Esophagus muscularis mucosa (tissue), 4 donors: ENCODE measurements at regions not wholly inside any gene's neighbourhood (a gene's known extent, or its start where the extent isn't known, plus 50 kb on each side); places are given as distances from the start of the nearest gene placed in this dataset.

ENCODE experiments used
- EP300 ChIP-seq: sonication (generic); formaldehyde crosslinking; IDR thresholded peaks from one replicate; pipeline ENCODE4 v1.6.1; 2017; ENCODE audit warnings: antibody characterized with exemption
- POLR2A ChIP-seq: fragments of 450-650 bp; IDR thresholded peaks from one replicate; pipeline ENCODE4 v1.6.1; 2017; ENCODE audit warnings: antibody characterized with exemption, moderate library complexity, mild to moderate bottlenecking, low read depth
- POLR2AphosphoS5 ChIP-seq, 2 donors: sonication (generic); formaldehyde crosslinking; IDR thresholded peaks; one replicate each; pipeline ENCODE4 v1.6.1; 2017; ENCODE audit warnings: antibody characterized with exemption in 2 of 2
- TF ChIP-seq, protein P1 (sequence below), 3 experiments: fragments of 200-600 bp in 2 of 3; fragments of 450-650 bp in 1 of 3; sonication (generic) in 2 of 3; IDR thresholded peaks; one replicate each; pipeline ENCODE4 v1.5.1; 2017 to 2019; ENCODE audit warnings: antibody characterized with exemption in 3 of 3, mild to moderate bottlenecking in 2 of 3, moderate library complexity in 1 of 3

DNA sequence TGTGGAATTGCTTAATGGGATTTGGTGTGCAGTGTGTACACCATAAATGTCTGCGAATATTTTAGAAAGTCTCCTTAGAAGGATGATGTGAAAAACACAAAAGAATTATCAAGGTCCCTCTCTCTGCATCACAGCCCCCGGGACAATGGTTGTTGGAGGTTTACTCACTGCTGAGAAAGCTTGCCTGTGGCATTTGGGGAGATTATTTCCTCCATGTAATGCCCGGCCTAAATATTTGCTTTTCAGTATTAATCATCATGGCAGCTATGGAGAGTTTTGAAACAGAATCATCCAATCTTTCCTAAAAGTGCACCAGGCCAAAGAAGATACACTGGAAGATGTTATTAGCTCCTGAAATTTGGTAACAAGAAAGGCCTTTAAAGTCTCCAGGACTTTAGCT, 113.8 kb upstream of the ADCY1 start:
- TF ChIP-seq, protein P1, sequence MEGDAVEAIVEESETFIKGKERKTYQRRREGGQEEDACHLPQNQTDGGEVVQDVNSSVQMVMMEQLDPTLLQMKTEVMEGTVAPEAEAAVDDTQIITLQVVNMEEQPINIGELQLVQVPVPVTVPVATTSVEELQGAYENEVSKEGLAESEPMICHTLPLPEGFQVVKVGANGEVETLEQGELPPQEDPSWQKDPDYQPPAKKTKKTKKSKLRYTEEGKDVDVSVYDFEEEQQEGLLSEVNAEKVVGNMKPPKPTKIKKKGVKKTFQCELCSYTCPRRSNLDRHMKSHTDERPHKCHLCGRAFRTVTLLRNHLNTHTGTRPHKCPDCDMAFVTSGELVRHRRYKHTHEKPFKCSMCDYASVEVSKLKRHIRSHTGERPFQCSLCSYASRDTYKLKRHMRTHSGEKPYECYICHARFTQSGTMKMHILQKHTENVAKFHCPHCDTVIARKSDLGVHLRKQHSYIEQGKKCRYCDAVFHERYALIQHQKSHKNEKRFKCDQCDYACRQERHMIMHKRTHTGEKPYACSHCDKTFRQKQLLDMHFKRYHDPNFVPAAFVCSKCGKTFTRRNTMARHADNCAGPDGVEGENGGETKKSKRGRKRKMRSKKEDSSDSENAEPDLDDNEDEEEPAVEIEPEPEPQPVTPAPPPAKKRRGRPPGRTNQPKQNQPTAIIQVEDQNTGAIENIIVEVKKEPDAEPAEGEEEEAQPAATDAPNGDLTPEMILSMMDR (IDR thresholded peaks at IDR 0.05): no peak
- TF ChIP-seq POLR2AphosphoS5 (IDR thresholded peaks at IDR 0.05) (no peak), EP300 (no peak), POLR2A (no peak)
